ENCODE measurements at regions not wholly inside any gene's neighbourhood (a gene's known extent, or its start where the extent isn't known, plus 50 kb on each side); places are given as distances from the start of the nearest gene placed in this dataset.

DNA sequence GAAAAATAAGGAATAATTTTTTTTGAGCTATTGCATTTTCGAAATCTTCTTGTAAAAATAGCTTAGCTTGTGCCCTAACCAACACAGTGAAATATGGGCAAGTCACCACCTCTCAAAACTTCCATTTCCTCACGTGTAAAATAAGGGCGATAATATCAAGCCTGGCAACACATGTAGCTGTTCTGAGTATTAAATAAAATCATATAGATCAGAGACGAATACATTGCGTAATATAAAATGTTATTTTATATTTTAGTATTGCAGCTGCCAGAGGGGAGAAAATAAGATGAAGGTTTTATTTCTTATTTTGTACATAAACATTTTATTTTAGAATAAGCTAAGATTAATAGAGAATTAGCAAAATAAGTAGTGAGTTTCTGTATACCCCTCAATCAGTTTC lies 85.9 kb downstream of the C21orf91 start:
- TF ChIP-seq EP300 (IDR thresholded peaks at IDR 0.05) (no peak), POLR2A (IDR thresholded peaks at IDR 0.05) (no peak)
- TF ChIP-seq, protein P1, sequence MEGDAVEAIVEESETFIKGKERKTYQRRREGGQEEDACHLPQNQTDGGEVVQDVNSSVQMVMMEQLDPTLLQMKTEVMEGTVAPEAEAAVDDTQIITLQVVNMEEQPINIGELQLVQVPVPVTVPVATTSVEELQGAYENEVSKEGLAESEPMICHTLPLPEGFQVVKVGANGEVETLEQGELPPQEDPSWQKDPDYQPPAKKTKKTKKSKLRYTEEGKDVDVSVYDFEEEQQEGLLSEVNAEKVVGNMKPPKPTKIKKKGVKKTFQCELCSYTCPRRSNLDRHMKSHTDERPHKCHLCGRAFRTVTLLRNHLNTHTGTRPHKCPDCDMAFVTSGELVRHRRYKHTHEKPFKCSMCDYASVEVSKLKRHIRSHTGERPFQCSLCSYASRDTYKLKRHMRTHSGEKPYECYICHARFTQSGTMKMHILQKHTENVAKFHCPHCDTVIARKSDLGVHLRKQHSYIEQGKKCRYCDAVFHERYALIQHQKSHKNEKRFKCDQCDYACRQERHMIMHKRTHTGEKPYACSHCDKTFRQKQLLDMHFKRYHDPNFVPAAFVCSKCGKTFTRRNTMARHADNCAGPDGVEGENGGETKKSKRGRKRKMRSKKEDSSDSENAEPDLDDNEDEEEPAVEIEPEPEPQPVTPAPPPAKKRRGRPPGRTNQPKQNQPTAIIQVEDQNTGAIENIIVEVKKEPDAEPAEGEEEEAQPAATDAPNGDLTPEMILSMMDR (IDR thresholded peaks at IDR 0.05), result no peak

Measured in ovary (tissue), 3 donors.